NCI-H2029 (cell line): ENCODE measurements at regions not wholly inside any gene's neighbourhood (a gene's known extent, or its start where the extent isn't known, plus 50 kb on each side); places are given as distances from the start of the nearest gene placed in this dataset.

ENCODE experiments used
- DNase-seq: peaks from one replicate; lab custom pipeline; 2025; lab: John Stamatoyannopoulos, UW

DNA sequence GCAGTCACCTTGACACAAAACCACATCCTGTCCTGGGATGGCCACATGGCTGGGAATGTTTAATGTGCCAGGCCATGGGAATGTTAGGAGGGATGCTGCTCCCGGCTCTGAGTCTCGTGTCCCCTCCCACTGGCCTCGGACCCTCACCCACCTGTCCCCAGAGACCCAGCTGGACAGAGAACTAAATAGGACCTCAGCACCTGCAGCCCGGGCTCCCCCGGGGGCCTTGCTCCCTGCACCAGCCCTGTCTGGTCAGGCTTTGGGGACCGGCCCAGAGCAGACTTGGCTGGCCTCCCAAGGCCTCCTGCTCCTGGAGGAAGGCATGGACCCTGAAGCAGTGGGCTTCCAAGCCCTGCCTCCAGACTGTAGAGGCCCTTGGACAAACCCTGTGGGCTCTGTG lies 100.0 kb upstream of the IQSEC1 start:
- DNase-seq: no peak

DNA sequence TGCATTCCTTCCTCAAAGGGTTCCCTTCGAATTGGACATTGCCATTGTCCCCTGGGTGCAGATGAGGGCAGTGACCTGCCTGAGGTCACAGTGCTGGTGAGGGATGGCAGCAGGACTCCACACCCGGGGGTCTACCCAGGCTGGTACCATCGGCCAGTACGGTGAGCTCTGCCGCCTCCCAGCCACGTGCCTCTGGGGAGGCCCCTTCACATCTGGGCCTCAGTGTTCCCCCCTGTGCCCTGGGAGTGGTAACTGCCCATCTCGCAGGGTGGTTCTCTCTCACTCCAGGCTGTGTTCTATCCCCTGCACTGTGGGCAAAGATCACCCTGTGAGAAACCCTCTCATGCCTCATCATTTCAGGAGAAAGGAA lies 99.4 kb upstream of the IQSEC1 start:
- DNase-seq: no peak

DNA sequence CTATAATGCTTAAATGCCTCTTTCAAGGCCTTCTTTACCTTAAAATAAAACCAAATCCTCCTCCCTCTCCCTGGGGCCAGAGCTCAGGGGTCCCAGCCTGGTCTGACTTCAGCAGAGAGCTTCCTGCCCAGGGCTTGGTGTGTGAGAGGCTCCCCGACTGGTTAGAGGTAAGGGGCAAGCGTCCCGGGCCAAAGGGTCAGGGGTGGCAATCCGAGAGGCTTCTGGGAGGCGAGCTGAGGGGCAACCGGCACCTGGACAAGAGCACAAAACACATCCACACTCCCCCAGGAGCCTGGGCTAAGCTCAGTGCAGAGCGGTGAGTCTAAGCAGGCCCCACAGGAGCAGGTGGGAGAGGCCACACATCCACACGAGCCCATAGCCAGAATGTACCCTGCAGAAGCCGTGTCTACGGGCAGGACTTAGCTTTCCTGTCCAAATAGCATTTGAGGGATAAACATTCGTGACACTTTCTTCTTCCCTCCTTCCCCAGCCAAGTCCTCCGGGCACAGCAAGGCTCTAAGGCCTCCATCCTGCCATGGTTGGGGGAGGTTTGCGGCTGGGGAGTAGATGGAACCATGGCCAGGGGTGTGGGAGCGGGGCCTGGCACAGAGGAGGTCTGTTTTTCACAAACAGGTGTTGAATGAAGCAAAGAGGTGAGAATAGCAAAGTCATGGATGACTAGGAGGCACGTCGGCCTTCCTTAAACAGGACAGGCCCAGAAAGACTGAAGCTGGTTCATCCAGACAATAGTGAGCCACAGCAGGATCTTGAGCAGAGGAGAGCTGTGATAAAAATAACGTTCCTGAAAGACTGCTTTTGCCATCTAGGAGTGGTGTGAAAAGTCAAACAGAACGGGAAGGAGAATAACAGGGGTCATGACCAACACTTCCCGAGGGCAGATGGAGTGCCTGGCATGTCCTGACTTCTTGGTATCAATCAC lies 98.7 kb upstream of the IQSEC1 start:
- no peak for DNase-seq

DNA sequence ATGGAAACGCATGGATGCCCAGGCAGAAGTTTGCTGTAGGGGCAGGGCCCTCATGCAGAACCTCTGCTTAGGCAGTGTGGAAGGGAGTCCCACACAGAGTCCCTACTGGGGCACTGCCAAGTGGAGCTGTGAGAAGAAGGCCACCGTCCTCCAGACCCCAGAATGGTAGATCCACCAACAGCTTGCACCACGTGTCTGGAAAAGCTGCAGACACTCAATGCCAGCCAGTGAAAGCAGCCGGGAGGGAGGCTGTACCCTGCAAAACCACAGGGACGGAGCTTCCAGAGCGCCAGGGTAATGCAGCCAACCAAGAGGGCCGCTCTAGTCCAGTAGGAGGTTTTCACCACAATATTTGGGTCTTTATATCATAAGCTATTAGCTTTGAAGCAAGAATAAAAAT lies 97.1 kb upstream of the IQSEC1 start:
- no peak for DNase-seq

DNA sequence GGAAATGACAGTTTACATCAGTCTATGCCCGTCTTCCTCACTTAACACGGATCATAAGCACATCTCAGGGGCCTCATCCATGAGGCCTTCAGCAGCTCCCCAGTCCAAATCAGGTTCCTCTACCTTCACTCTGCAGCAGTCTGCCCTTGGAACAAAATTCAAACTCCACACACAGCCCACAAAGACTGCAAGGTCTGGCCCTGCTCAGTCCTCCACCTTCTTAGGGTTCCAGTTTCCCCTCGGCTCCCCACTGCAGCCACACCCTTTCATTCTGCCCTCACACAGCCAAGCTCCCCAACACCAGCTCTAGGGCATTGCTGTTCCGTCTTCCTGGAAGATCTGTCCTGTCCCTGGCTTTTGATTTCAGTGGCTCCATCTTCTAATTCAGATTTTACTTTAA lies 95.2 kb upstream of the IQSEC1 start:
- no peak for DNase-seq

DNA sequence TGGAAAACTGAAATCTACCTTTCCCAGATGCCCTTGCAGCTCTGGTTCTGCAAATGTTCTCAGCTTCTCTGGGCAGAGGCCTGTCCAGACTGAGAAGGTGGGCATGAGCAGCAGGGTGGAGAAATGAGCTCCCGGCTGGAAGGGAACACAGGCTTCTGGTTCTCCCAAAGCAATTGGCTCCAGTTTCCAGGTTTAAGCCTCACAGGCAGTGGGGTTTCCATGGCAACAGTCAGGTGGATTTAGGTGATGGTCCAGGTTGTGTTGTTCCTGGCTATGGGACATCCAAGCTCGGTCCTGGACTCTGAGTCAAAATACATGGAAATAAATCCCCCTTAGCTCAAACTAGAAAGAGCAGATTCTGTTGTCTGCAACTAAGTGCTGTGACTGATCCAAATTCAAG lies 94.6 kb upstream of the IQSEC1 start:
- DNase-seq: no peak

DNA sequence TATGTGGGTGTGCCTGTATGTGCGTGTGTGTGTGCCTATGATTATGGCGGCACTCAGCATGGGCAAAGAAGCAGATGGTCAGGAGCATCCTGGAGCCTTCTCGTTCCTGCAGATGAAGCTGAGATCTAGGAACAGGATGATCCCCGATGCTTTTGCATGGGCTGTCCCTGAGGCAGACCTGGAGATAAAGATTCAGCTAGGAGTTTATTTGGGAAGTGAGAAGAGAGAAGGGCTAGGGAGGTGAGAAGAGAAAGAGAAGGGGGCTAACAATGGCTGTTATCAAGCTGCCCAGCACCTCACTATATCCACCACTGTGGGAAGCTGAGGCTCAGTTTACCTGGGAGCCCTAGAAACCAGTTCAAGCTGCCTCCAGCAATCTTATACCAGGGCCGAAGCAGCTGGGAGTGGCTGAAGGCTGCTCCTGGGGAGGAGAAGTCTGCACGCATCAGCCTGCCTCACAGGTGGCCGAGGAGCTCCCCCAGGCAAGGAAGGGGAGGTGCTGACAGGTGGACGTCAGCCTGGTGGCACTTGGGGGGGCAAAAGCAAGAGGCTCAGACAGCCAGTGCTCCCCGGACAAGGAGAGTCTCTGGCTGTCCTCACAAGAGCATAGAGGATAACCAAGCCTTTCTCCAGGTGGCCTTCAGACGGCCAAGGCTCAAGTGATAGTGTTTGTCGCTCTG lies 94.0 kb upstream of the IQSEC1 start:
- DNase-seq: no peak

DNA sequence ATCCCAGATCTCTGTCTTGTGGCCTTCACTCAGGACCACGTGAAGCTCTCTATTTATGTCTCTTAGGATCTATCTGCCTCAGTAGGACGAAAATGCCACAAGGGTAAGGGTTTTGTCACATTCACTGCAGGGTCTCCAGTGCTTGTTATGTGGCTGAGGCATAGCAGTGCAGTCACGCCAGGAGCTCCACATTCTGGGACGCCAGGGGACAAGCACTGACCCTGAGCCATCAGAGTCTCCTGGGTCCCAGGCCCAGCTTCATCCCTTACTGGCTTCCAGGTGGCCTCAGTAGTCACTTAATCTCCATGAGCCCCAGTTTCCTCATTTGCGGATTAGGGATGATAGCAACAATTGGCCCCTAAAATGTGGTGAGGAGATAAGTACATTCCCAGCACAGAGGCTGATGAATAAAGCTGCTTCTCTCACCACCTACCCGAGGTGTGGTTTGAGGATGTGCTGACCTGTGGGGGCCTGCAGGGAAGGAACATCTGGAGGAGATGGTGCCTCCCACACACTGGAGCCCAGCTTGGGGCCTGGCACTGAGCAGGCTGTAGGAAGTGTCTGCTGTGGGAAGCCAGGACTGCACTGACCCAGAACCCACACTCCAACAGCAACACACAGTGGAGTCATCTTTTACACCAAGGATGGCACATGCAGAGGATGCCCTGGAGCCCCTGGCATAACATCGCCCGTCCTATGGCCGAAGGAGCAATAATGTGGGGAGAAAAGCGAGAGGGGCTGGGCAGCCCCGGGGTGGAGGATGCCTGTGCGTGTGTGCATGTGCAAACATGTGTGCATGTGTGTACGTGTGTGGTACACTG lies 93.2 kb upstream of the IQSEC1 start:
- no peak for DNase-seq

DNA sequence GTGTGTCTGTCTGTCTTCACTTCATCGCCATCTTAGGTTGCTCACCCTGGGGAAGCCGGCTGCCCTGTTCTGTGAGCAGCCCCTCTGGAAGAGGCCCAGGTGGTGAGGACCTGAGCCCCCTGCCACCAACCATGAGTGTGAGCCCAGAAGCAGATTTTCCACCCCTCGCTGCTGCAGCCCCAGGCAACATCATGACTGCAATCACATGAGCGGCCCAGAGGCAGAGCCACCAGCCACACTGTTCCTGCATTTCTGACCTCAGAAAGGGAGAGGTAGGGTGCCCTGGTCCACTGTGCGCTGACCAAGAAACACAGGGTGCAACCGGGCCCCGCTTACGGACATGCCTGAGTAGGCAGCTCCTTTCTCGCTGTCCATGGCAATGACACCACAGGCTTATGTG lies 92.3 kb upstream of the IQSEC1 start:
- DNase-seq: no peak

DNA sequence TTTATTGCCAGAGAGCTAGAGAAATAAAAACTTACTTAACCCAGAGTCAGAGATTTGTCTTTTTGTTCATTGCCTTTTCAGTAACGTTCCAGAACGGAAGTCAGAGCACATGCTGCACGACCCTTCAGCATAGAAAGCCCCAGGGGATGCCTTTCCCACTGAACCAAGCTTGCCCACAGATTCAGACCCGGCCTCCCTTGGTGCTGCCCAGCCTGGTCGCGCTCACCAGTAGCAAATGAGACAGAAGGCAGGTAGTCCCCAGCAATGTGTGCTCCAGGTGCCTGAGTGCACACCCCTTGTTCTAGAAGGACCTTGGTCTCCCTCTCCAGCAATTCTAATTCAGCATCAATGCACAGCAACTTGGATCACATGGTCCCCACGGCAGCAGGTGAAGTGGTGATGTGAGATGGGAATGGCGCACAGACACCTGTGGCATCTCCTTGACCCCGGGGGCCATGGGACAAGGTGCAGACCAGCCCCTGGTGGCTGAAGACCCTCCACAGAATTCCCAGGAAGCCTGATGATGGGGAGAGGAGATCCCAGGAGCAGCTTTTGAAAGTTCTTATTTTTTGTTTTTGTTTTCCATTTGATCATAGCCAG lies 91.8 kb upstream of the IQSEC1 start:
- no peak for DNase-seq

DNA sequence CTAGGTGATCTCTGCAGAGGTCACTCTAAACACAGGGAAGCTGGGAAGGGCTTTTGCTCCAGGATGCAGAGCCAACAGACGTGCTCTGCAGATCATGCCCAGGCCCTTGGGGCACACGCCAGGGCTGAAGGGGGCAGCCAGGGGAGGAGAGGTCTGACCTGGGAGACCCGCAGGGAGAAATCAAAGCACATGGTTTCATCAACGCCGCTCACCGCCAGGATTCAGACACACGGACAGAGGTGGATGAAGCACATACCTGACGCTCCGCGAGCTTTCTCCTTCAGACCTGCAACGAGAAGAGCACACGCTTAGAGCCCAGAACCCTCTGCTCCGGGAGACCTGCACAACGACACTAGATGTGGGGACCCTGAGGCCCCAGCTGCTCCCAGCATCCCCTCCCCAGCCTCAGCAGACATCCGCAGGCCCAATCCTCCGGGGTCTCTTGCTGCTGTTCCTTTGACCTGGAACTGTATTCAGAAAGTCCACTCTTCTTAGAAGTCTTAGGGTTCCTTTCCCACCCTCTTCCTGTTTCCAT lies 90.7 kb upstream of the IQSEC1 start:
- DNase-seq: no peak

DNA sequence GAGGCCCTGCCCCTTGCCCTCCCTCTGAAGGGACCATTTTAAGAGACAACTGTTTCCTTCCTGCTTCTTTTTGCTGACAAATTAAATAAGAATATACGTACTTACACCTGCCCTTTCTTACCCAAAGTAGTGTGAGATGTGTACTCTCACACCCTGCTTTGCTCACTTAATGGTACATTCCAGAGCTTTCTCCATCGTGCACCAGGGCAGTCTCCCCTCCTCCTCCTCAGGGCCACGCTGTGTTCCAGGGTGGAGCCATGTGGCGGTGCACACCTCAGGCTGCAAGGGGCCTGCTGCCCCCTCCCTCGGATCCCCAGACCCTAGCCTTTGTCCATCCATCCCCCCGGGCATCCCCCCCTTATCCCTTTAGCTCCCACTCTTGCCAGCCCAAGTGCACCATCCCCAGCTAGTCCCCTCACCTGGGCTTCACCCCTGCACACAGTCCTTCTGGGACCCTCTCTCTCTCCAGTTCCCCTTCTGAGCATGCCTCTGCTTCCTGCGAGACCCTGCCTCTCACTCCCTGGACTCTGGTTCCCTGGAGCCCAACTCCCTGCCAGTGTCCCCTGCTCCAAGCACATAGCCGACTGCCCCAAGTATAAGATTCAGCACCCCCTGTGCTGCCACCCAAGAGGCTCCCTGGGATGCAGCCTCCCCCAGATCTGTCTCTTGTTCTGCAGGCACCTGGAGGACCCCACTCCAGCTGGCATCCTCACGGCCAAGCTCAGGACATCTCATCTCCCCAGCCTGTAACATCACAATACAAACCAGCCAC lies 89.5 kb upstream of the IQSEC1 start:
- no peak for DNase-seq

DNA sequence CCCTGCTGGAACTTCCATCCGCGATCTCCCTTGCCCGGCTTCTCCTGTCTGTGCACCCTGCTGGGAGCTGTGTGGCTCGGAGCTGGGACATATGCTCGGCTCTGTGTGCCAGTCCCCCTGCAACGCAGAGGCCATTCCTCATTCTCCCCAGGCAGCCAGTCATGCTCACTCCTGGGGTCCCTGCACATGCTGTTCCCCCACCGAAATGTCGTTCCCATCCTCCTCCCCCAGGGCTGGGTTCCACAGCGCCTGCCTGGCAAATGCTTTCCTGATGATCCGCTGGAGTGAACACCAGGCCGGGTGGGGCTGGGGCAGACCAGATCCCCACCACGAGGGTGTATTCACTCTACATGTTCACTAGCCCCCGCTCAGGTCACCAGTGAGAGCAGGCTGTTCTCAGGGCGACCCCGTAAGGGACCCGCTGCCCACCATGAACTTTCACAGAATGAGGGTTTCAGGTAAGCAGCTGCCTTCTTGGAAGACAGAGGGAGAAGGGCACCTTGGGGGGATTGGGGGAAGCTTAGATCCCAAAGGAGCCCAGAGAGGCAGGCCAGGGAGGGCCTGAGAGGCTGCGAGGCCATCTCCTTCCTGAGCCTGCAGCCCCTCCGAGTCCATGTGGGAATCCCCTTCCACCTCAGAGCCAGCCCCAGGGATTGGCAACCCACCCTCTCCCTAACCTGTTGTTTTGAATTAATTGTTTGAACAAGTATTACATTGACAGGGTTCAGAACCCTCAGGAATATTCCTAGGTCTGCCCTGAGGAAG lies 88.7 kb upstream of the IQSEC1 start:
- no peak for DNase-seq

DNA sequence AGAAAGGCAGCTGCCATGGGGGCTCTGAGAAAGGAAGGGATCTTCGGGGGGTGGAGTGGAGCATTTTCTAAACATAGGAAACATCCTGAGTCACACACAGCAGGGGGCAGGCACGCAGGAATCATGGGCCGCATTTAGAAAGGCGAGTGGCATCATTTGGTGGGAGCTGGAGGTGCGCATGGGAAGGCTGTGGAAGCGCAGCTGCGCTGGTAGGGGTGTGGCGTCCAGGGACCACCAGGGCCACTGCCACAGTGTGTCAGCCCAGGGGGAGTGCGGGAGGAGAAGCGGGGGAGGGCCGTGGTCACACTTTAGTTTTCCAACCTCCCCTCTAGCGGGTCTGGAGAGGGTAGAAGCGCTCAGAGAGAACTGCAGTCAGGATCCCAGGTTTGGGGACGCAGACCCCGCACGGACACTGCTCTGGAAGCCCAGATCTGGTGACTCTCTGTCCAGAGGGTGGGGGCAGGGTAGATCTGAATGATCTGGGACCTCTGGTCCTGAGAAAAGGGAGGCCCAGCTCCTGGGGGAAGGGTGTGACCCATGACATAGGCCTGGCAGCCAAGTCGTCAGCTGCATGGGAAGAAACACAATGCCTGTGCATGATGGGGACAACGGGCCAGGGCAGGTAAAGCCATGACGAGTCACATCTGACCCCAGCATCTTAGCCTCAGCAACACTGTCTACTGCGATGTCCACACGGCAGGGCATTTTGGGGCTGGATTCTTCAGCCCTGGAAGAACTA lies 88.0 kb upstream of the IQSEC1 start:
- DNase-seq: no peak

DNA sequence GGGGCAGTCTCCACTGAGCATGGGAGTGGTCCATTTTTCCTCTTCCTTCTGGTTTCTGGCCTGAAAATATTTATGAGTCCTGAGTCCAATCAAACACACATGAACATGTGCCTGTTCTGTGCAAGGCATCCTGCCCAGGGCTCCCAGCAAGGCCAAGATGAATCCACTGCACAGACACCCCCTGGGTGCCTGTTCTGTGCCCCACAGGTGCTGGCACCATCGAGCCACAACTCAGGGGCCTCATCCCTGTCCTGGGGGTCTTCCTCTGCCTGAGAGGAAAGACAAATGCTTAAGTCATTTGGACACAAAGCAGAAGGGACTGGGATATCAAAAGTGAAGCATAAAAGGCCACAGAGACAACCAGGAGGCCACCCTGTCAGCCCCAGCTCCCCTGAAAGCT lies 87.4 kb upstream of the IQSEC1 start:
- DNase-seq: no peak

DNA sequence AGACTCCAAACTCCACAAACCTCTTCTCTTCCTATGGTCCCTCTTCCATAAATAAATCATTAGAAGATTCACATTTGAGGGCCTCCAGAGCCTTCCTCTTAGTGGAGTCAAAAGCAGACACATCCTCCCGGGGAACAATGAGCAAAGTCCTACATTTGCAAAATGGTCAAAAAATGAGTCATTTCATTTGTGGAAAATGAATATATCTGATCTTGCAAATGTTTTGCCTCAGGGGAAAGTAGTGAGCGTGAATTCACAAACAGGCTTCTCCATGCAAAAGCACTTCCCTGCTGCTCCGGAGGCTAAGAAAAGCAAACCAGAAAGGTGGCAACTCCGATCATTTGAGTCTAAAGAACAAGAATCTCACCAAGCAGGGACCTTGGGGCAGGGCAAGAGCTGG lies 86.7 kb upstream of the IQSEC1 start:
- DNase-seq: no peak

DNA sequence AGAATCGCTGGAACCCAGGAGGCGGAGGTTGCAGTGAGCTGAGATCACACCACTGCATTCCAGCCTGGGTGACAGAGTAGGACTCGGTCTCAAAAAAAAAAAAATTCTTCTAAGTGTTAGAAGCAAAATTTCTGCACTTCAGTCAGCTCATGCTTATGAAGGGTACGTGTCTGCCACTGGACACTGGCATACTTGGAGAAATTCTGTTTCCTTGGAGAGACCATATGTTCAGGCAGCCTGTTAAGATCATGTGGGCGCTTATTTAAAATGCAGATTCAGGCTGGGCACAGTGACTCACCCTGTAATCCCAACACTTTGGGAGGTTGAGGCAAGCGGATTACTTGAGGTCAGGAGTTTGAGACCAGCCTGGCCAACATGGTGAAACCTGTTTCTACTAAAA lies 85.6 kb upstream of the IQSEC1 start:
- DNase-seq: no peak

DNA sequence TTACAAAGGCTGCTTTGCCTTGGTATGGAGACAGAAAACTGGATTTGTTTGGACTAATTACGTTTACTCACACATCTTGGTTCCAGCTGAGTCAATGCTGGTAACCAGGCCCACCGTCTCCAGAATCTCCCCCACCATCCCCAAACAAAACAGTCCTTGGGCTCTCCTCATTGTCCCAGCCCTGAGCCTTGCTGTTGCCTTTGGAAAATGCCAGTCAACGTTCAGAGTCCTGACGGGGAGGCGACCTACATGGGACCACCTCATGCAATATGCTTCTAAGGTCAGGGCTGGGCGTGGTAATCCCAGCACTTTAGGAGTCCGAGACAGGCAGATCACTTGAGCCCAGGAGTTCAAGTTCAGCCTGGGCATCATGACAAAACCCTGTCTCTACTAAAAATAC lies 85.2 kb upstream of the IQSEC1 start:
- DNase-seq: no peak

DNA sequence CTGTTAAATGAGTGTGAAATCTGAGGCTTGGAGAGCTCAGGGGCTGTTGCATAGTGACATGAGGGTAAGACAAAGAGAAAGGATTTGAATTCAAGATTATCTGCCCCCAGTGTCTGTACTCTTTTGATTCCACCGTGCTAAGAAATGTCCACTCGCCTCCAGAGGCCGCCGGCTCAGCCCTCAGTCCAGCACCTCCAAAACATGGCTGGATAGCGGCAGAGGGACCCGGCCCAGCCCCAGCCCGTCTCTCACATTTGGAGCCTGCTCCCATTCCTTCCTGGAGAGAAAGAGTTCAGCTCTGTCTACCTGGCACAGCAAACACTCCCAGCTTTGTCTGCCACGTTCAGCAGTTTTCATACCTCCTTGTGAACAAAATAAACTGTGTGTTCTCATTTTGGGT lies 84.8 kb upstream of the IQSEC1 start:
- no peak for DNase-seq
